HL-60 (cell line): ENCODE measurements at regions not wholly inside any gene's neighbourhood (a gene's known extent, or its start where the extent isn't known, plus 50 kb on each side); places are given as distances from the start of the nearest gene placed in this dataset.

Experiments
- GABPA ChIP-seq: IDR thresholded peaks from 2 replicates; pipeline ENCODE4 v1.6.1; 2012; ENCODE audit warnings: low read depth
- POLR2AphosphoS5 ChIP-seq: IDR thresholded peaks from 2 replicates; pipeline ENCODE4 v1.6.1; 2012; ENCODE audit warnings: low read depth
- SPI1 ChIP-seq: IDR thresholded peaks from 2 replicates; pipeline ENCODE4 v1.6.1; 2012; ENCODE audit warnings: low read depth, mild to moderate bottlenecking, borderline replicate concordance
- TF ChIP-seq, protein P1 (sequence below): IDR thresholded peaks from one replicate; pipeline ENCODE4 v1.5.1; 2011; ENCODE audit warnings: low read length, control low read depth, inconsistent platforms; ENCODE audit not compliant: insufficient read depth
- TF ChIP-seq, protein P2 (sequence below): IDR thresholded peaks from 2 replicates; pipeline ENCODE4 v1.6.1; 2012; ENCODE audit warnings: low read depth; ENCODE audit not compliant: insufficient replicate concordance

DNA sequence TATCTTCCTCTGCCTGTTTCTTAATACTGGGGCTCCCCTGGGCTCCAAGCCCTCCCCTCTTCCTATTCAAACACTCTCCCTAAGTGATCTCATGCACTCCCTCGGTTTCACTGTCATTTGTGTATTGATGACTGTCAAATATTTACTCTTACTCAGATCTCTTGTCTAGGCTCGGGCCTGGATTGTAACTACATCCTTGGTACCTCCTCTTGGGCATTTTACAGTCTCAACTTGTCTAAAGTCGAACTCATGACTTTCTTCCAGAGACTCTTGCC, 189.4 kb upstream of the PRDM1 start:
- TF ChIP-seq, protein P1, sequence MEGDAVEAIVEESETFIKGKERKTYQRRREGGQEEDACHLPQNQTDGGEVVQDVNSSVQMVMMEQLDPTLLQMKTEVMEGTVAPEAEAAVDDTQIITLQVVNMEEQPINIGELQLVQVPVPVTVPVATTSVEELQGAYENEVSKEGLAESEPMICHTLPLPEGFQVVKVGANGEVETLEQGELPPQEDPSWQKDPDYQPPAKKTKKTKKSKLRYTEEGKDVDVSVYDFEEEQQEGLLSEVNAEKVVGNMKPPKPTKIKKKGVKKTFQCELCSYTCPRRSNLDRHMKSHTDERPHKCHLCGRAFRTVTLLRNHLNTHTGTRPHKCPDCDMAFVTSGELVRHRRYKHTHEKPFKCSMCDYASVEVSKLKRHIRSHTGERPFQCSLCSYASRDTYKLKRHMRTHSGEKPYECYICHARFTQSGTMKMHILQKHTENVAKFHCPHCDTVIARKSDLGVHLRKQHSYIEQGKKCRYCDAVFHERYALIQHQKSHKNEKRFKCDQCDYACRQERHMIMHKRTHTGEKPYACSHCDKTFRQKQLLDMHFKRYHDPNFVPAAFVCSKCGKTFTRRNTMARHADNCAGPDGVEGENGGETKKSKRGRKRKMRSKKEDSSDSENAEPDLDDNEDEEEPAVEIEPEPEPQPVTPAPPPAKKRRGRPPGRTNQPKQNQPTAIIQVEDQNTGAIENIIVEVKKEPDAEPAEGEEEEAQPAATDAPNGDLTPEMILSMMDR, result no peak
- TF ChIP-seq POLR2AphosphoS5 (no peak), GABPA (no peak), SPI1 (no peak)
- TF ChIP-seq, protein P2, sequence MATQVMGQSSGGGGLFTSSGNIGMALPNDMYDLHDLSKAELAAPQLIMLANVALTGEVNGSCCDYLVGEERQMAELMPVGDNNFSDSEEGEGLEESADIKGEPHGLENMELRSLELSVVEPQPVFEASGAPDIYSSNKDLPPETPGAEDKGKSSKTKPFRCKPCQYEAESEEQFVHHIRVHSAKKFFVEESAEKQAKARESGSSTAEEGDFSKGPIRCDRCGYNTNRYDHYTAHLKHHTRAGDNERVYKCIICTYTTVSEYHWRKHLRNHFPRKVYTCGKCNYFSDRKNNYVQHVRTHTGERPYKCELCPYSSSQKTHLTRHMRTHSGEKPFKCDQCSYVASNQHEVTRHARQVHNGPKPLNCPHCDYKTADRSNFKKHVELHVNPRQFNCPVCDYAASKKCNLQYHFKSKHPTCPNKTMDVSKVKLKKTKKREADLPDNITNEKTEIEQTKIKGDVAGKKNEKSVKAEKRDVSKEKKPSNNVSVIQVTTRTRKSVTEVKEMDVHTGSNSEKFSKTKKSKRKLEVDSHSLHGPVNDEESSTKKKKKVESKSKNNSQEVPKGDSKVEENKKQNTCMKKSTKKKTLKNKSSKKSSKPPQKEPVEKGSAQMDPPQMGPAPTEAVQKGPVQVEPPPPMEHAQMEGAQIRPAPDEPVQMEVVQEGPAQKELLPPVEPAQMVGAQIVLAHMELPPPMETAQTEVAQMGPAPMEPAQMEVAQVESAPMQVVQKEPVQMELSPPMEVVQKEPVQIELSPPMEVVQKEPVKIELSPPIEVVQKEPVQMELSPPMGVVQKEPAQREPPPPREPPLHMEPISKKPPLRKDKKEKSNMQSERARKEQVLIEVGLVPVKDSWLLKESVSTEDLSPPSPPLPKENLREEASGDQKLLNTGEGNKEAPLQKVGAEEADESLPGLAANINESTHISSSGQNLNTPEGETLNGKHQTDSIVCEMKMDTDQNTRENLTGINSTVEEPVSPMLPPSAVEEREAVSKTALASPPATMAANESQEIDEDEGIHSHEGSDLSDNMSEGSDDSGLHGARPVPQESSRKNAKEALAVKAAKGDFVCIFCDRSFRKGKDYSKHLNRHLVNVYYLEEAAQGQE, result no peak
